ENCODE measurements at regions not wholly inside any gene's neighbourhood (a gene's known extent, or its start where the extent isn't known, plus 50 kb on each side); places are given as distances from the start of the nearest gene placed in this dataset.

DNA sequence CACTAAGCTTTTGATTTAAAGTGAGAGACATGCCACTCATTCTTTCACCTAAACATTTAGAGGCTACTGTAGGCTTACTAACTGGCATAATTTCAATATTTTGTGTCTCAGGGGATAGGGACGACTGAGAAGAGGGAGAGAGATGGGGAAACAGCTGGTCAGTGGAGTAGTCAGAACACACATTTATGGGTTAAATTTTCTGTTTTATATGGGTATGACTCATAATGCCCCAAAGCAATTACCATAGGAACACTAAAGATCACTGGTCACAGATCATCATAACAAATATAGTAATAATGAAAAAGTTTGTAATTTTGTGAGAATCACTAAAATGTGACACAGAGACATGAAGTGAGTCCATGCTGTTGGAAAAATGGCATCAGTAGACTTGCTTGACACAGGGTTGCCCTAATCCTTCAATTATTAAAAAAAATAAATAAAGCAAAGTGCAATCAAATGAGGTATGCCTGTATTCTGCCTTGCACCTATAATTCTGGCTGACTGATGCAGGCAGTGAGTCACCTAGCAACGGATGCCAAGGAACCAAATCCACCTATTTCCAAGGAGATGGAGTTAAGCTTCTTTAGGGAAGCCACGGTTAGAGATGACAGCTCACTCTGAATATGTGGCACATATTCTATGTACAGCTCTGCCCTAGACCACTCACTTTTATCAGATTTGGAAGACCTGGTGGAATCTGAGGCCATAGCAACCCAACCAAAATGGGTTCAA lies 166.1 kb downstream of the MARCHF11 start:
- TF ChIP-seq, protein P1, sequence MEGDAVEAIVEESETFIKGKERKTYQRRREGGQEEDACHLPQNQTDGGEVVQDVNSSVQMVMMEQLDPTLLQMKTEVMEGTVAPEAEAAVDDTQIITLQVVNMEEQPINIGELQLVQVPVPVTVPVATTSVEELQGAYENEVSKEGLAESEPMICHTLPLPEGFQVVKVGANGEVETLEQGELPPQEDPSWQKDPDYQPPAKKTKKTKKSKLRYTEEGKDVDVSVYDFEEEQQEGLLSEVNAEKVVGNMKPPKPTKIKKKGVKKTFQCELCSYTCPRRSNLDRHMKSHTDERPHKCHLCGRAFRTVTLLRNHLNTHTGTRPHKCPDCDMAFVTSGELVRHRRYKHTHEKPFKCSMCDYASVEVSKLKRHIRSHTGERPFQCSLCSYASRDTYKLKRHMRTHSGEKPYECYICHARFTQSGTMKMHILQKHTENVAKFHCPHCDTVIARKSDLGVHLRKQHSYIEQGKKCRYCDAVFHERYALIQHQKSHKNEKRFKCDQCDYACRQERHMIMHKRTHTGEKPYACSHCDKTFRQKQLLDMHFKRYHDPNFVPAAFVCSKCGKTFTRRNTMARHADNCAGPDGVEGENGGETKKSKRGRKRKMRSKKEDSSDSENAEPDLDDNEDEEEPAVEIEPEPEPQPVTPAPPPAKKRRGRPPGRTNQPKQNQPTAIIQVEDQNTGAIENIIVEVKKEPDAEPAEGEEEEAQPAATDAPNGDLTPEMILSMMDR (IDR thresholded peaks at IDR 0.05; ENCODE audit: control insufficient read depth, extremely low read depth, insufficient read depth) = no peak
- H3K4me3 ChIP-seq (ENCODE audit: low read depth, low read length) = no peak overlapping the region
- no peak for DNase-seq (ENCODE audit: low read depth)

DNA sequence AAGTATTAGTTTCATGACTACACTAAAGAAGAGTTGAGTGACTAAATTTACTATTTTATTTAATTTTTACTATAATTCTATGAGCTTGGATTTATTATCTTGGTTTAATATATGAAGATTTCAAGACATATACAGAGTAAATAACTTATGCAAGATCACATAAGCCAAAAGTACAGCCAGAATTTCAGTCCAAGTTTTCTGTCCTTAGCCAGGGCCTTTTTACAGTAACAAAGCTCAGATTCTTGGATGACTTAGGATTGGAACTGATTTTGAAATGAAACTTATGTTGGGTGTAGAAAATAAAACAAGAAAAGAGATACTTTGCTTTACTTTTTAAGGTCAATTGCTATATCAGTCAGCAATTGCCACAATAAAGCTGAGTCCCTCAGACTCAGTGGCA lies 170.3 kb downstream of the MARCHF11 start:
- H3K4me3 ChIP-seq (ENCODE audit: low read depth, low read length) = no peak overlapping the region
- TF ChIP-seq, protein P1 (IDR thresholded peaks at IDR 0.05; ENCODE audit: control insufficient read depth, extremely low read depth, insufficient read depth) = no peak
- DNase-seq (ENCODE audit: low read depth) = no peak

DNA sequence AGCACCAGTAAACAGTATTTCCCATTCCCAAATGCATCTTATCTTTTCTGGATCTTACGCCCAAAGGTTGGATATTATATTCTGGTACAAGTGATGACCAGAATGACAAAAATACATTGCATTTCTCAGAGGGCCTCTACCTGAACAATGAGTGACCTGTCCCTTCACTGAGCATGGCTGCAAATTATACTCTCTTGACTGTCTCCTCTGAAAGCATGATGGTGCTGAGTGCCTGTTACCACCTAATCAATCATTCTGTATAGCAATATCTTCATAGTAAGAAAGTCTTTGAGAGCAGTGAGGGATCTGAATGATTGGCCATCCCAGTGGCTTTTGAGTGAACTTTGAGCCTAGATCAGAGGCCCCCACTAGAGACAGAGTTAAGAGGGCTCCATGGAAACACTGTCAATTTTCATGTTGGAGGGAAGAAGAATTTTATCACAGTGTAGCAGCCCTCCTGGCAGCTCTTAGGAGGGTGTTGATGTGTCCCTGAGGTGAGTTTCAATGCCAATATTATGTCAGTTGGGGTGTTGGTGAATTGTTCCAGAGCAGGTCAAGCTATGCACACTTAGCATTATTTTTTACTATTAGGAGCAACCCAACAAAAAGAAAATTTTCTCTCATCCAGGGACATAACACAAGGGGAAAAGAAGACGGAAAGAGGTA lies 171.7 kb downstream of the MARCHF11 start:
- no peak overlapping the region for H3K4me3 ChIP-seq (ENCODE audit: low read depth, low read length)
- TF ChIP-seq, protein P1 (IDR thresholded peaks at IDR 0.05; ENCODE audit: control insufficient read depth, extremely low read depth, insufficient read depth) = no peak

DNA sequence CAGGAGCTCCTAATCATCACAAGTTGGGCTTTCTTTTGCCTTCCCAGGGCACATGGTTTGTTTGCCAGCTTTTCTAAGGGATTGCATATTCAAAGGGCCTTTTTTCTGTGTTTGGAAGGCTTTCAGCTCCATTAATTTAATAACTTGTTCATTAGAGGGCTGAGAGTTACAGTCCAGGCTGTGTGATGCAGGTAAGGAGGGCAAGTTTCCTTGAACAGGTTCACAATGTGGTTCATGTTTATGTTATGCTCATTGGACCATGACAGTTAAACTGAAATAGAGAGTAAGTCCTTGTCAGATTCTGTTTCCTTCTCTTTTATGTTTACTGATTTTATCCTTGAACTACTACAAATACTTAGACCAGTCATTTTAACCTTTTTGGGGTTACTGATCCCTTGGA lies 174.4 kb downstream of the MARCHF11 start:
- no peak for DNase-seq (ENCODE audit: low read depth)
- no peak overlapping the region for H3K4me3 ChIP-seq (ENCODE audit: low read depth, low read length)
- TF ChIP-seq, protein P1 (IDR thresholded peaks at IDR 0.05; ENCODE audit: control insufficient read depth, extremely low read depth, insufficient read depth) = no peak

More for the DNA sequence above, 171.7 kb downstream of the MARCHF11 start:
- no peak for DNase-seq (ENCODE audit: low read depth)

DNA sequence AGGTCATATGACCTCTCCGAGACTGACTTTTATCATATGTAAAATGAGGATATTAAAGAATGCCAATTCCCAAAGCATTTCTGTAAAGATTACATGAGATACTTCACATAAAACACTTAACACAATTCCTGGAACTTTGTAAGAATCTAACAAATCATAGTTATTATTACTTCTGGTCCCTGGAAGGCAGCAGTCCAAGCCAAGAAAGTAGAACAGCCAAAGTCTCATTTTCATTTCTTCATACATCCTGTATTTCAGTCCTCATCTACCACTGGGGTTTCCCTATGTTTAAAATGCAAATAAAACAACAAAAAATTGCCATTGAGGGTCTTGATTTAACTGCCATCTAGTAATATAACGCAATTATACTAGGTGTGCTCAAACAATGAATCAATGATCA lies 179.5 kb downstream of the MARCHF11 start:
- H3K4me3 ChIP-seq (ENCODE audit: low read depth, low read length) = no peak overlapping the region
- TF ChIP-seq, protein P1 (IDR thresholded peaks at IDR 0.05; ENCODE audit: control insufficient read depth, extremely low read depth, insufficient read depth) = no peak
- no peak for DNase-seq (ENCODE audit: low read depth)

DNA sequence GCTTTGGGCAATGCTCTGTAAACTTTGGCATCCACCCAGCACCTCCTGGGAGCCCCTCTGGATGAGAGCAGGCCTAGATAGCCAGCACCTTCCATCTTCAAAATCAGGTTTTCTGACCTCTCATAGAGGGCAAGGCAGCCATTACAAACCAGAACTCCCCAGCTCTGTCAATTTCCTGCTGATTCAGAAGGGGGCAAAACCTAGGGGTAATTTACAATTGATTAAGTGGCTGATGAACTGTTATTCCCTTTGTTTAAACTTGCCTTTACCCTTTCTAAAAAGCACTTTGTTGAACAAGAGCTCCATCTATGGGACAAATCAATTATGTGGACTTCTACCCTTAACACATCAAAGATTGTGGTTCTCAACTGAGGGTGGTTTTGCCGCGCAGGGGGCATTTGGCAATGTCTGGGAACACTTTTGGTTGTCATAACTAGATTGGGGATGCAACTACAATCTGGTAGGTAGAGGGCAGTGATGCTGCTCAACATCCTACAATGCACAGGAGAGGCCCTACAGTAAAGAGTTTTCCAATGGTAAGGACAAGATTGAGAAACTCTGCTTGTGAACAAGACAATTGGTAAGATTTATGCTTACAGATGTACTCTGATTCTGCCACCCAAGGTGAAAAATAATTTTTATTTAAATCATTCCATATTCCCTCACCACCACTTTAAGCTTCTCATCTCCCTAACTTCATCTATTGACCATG lies 184.1 kb downstream of the MARCHF11 start:
- TF ChIP-seq, protein P1 (IDR thresholded peaks at IDR 0.05; ENCODE audit: control insufficient read depth, extremely low read depth, insufficient read depth) = peak; percentile 65
- peak; percentile 31 for DNase-seq (ENCODE audit: low read depth)
- H3K4me3 ChIP-seq (ENCODE audit: low read depth, low read length) = no peak overlapping the region
